ENCODE measurements at regions not wholly inside any gene's neighbourhood (a gene's known extent, or its start where the extent isn't known, plus 50 kb on each side); places are given as distances from the start of the nearest gene placed in this dataset.

- TF ChIP-seq ZNF37A (tag by site-specific recombination; IDR thresholded peaks at IDR 0.05) (no peak), ZBTB10 (tag by site-specific recombination; IDR thresholded peaks at IDR 0.05) (no peak), CTCF (tag by site-specific recombination; IDR thresholded peaks at IDR 0.05) (no peak), ZBTB1 (tag by site-specific recombination; IDR thresholded peaks at IDR 0.05) (no peak)
Observed at GRCh38 chr13:68234274-68234673, 1004.1 kb upstream of the PCDH9 start.
